Neural cell (in vitro differentiated cells): ENCODE measurements at regions not wholly inside any gene's neighbourhood (a gene's known extent, or its start where the extent isn't known, plus 50 kb on each side); places are given as distances from the start of the nearest gene placed in this dataset.

Source experiments
- EP300 ChIP-seq: fragments of 450-650 bp; conservative IDR thresholded peaks from 2 replicates; pipeline ENCODE4 v1.6.1; 2014; ENCODE audit warnings: antibody characterized with exemption, mild to moderate bottlenecking, moderate library complexity; ENCODE audit not compliant: poor library complexity, severe bottlenecking
- TAF1 ChIP-seq: IDR thresholded peaks from 2 replicates; pipeline ENCODE4 v1.6.1; 2012; ENCODE audit warnings: low read depth

GRCh38 chr18:43949291-43949690 lies 672.0 kb upstream of the SYT4 start:
- TF ChIP-seq TAF1, result no peak
- no peak for TF ChIP-seq EP300
